Mesodermal cell (in vitro differentiated cells): ENCODE measurements at regions not wholly inside any gene's neighbourhood (a gene's known extent, or its start where the extent isn't known, plus 50 kb on each side); places are given as distances from the start of the nearest gene placed in this dataset.

Experiments used
- H3K27ac ChIP-seq: 2 replicates; pipeline ENCODE4 v1.7.0; 2013; ENCODE audit warnings: mild to moderate bottlenecking, low read depth, low read length, moderate library complexity; ENCODE audit not compliant: severe bottlenecking
- H3K36me3 ChIP-seq: 2 replicates; pipeline ENCODE4 v1.7.1; 2013; ENCODE audit warnings: mild to moderate bottlenecking, low read length, moderate library complexity; ENCODE audit not compliant: control insufficient read depth, insufficient read depth
- H3K4me1 ChIP-seq: one replicate; pipeline ENCODE4 v1.7.1; 2013; ENCODE audit warnings: mild to moderate bottlenecking, low read length; ENCODE audit not compliant: insufficient read depth, control insufficient read depth, poor library complexity, severe bottlenecking
- H3K4me3 ChIP-seq: 2 replicates; pipeline ENCODE4 v1.7.0; 2013; ENCODE audit warnings: low read length, control low read depth, mild to moderate bottlenecking; ENCODE audit not compliant: insufficient read depth, poor library complexity, severe bottlenecking; ENCODE audit errors: extremely low read depth
- H3K9me3 ChIP-seq: 2 replicates; pipeline ENCODE4 v1.7.1; 2013; ENCODE audit warnings: mild to moderate bottlenecking, low read length, moderate library complexity; ENCODE audit not compliant: control insufficient read depth
- WGBS, 2 experiments: methylation state at CpG; one replicate each; pipeline ENCODE4 v1.1.5; 2013; ENCODE audit warnings: missing lambda C conversion rate in 2 of 2; ENCODE audit not compliant: insufficient coverage in 2 of 2; 5-methylcytosine and 5-hydroxymethylcytosine counted together

DNA sequence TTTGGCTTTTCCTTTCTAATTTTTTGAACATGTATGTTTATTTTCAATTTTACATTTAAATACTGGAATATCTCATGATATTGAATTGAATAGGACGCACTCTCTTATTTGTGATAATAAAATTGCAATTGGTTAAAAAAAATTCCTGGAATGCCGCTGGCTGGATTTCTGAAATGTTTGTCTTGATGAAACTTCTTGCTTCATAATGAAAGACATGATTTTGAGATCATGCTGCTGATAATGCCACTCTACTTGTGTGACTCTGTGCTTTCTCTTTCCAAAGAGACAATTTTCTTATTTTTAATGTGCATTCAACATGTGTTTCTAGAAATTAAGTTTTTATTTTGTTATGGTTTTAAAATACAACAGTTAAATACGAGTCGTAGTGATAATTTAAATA, 465.7 kb upstream of the FAR2 start:
- Histone ChIP-seq H3K9me3 (no peaks in the 10 kb centered on the region), H3K27ac (no peak overlapping the region), H3K4me1 (no peaks in the 10 kb centered on the region), H3K4me3 (no peak overlapping the region), H3K36me3 (no peaks in the 10 kb centered on the region)
- WGBS, 2 experiments: 79 to 100% methylated on average over 1 to 2 of the region's 4 CpGs

DNA sequence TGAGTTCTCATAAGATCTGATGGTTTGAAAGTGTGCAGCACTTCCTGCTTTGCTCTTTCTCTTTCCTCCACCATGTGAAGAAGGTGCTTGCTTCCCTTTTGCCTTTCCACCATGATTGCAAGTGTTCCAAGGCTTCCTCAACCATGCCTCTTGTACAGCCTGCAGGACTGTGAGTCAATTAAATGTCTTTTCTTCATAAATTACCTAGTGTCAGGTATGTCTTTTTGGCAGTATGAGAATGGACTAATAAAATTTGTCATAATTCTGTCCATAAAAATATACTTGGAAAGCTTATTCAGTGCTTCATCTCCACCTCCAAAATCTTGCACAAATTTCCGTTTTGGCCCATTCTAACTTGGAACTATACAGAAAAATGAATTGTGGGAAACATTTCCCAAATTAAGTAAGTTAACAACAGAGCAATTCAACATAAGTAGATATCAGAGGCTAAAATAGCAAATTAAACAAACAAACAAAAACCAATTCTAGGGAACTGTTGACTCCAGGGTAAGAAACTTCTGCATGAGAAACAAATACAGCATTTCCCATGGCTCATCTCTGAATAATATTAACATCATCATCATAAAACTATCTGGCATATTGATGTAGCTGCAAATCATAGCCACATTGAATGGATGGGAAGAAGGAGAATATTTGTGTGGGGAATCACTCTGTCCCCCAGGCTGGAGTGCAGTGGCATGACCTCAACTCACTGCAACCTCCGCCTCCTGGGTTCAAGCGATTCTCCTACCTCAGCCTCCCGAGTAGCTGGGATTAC, 459.5 kb upstream of the FAR2 start:
- Histone ChIP-seq H3K4me3 (no peak overlapping the region), H3K4me1 (peaks cover 5% of the 10 kb centered on the region)

DNA sequence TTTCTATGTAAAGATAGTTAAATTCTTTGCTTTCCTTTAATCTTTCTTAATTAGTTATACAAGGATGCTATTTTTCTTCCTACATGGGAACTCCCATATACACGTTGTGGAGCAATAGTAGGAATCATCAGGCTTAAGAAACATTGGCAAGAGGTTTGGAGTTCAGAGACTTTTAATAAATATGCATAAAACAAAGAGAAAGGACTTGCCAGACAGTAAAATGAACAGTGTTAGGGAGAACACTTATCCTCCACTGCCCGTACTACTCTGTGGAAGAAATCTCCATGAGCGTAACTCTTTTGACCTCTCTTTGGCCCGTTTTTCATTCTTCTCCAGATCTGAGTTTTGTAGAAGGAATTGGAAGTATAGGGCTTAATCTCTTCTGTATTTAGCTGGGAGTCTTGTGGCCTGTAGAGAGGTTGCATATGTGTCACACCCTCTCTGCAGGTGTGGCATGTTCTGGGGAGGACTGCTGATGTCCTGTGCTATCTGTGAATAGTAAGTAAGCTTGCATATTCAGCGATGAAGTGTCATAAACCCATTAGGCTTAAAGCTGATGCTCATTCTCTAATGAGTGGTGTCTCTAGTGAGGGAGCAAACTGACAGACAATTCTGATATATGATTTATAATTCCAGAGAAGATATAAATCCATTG, 455.4 kb upstream of the FAR2 start:
- Histone ChIP-seq H3K27ac (no peak overlapping the region), H3K36me3 (no peaks in the 10 kb centered on the region), H3K9me3 (no peaks in the 10 kb centered on the region), H3K4me3 (no peak overlapping the region), H3K4me1 (peaks cover 5% of the 10 kb centered on the region)
- 67 to 83% methylated on average over 3 of the region's 5 CpGs for WGBS, 2 experiments

More for the DNA sequence above, 459.5 kb upstream of the FAR2 start:
- WGBS, 2 experiments: no CpG with 5 or more reads among the region's 4 CpGs
- Histone ChIP-seq H3K9me3 (no peaks in the 10 kb centered on the region), H3K36me3 (no peaks in the 10 kb centered on the region), H3K27ac (no peak overlapping the region)

GRCh38 chr12:28698553-28698952, 450.5 kb upstream of the FAR2 start:
- no peaks in the 10 kb centered on the region for H3K9me3 ChIP-seq
- H3K27ac ChIP-seq: no peak overlapping the region
- no peaks in the 10 kb centered on the region for H3K36me3 ChIP-seq
- H3K4me1 ChIP-seq: no peaks in the 10 kb centered on the region
- no peak overlapping the region for H3K4me3 ChIP-seq
- 83 to 89% methylated on average over 1 of the region's 2 CpGs for WGBS, 2 experiments

- Histone ChIP-seq H3K4me1 (no peaks in the 10 kb centered on the region), H3K9me3 (no peaks in the 10 kb centered on the region), H3K4me3 (no peak overlapping the region), H3K36me3 (no peaks in the 10 kb centered on the region), H3K27ac (no peak overlapping the region)
Measured at GRCh38 chr12:28699029-28699428, 450.0 kb upstream of the FAR2 start.

DNA sequence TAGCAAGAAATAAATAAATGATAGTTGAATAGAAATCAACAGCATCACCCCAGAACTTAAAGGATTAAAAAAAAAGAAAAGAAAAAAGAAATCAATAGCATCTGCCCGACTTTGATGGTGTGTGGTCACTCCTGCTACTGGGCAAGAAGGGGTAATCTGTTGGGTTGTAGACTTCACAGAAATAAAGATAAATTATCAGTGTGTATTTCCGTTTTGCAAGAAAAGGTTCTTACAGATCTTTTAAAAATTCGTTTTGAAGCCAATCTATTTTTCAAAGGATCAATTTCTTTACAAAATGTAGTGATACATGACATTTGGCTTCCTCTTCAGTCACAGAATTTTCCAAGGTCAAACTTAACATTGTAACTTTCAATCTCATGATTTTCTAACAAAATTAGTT, 448.9 kb upstream of the FAR2 start:
- H3K4me3 ChIP-seq: no peak overlapping the region
- H3K36me3 ChIP-seq: no peaks in the 10 kb centered on the region
- H3K4me1 ChIP-seq: no peaks in the 10 kb centered on the region
- WGBS, 2 experiments: 83% methylated on average over 1 of the region's 3 CpGs; no CpG with 5 or more reads in 1 of the 2 experiments
- no peak overlapping the region for H3K27ac ChIP-seq
- H3K9me3 ChIP-seq: no peaks in the 10 kb centered on the region

- H3K4me1 ChIP-seq: peaks cover 4% of the 10 kb centered on the region
- no peaks in the 10 kb centered on the region for H3K36me3 ChIP-seq
- no peak overlapping the region for H3K27ac ChIP-seq
- no peak overlapping the region for H3K4me3 ChIP-seq
- H3K9me3 ChIP-seq: no peaks in the 10 kb centered on the region
Measured at GRCh38 chr12:28704477-28705169, 444.5 kb upstream of the FAR2 start.

DNA sequence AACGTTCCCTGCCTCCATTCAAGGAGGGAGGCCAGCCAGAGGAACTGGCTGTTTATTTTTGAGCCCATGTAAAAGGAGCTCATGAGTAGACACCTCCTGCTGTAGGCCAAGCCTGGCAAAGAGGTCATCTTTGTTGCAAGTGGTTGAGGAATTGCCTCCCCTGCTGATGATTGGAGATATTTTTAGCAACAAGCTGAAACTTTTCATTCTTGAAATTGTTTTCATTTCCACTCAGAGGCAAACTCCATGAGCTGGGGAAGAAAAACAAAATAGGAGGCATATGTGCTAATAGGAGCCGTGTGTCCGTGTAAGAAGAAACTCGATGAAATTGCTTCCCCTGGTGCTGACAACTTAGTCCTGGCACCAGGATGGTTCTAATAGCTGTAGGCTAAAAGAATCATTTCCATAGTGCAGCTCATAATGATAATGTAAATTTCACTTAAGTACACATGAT, 440.1 kb upstream of the FAR2 start:
- Histone ChIP-seq H3K4me3 (no peak overlapping the region), H3K9me3 (no peaks in the 10 kb centered on the region), H3K4me1 (peaks cover 4% of the 10 kb centered on the region), H3K27ac (no peak overlapping the region), H3K36me3 (no peaks in the 10 kb centered on the region)
- WGBS, 2 experiments: 76 to 83% methylated on average over 2 to 3 of the region's 4 CpGs

DNA sequence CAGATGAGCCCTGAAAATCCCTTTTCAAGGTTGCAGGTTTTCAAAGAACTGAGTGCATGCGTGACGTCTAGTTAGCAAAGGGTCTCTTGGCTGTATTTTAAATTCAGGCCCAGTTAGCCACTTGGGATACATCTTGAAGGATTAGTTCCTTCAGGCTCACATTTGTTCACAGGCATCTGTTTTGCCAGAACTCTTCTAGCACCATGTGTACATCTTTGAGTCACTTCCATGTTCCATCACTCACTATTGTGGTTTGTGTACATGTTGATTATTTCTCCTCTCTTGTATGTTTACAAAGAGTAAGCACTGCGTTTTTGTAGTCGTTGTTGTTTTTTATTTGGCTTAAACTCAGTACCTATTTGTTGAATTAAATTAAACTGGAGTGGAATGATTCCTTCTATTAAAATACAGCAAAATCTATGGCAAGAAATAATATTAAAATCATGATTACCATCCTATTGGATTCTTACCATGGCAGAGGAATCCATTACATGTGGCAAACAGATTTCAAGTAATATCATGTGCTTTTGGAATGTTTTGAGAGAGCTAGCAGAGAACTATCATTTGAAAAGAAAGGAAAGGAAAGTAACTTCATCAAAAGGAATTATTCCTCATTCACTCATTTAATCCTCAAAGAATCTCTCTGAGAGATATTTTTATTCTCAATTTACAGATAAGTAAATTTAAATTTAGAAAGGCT, 438.9 kb upstream of the FAR2 start:
- no peak overlapping the region for H3K27ac ChIP-seq
- H3K4me1 ChIP-seq: peaks cover 4% of the 10 kb centered on the region
- H3K4me3 ChIP-seq: no peak overlapping the region
- no peaks in the 10 kb centered on the region for H3K36me3 ChIP-seq
- H3K9me3 ChIP-seq: no peaks in the 10 kb centered on the region
- WGBS, 2 experiments: 81 to 95% methylated on average over 2 of the region's 4 CpGs

DNA sequence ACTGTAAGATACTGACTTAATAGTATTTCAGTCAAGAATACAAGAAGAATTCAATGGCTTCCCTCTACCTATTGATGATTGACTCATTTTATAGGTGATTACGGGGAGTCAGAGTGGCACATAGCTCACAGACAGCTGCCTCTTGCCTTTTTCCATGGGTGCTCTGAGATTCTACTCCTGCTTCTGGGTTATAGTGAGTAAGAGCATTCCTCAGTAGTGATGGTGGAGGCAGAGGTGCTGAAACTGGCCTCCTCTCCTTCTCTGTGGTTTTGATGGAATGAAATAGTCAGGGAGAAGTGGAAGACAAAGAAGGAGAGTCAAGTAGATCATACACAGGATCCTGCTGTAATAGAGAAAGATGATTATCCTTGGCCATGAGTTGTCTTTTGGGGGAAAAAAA, 438.2 kb upstream of the FAR2 start:
- Histone ChIP-seq H3K27ac (no peak overlapping the region), H3K4me1 (peaks cover 4% of the 10 kb centered on the region), H3K4me3 (no peak overlapping the region), H3K36me3 (no peaks in the 10 kb centered on the region), H3K9me3 (no peaks in the 10 kb centered on the region)
- 80% methylated on average over 1 of the region's 1 CpG; no CpG with 5 or more reads in 1 of the 2 experiments for WGBS, 2 experiments
